Progenitor cell of endocrine pancreas (in vitro differentiated cells): ENCODE measurements at regions not wholly inside any gene's neighbourhood (a gene's known extent, or its start where the extent isn't known, plus 50 kb on each side); places are given as distances from the start of the nearest gene placed in this dataset.
A peak's percentile ranks its signal among the peaks of the same experiment; 100 is the strongest.

Source experiments
- DNase-seq: peaks from one replicate; pipeline ENCODE4 v3.0.0; 2021; ENCODE audit warnings: low spot score; ENCODE audit not compliant: unreplicated experiment
- H3K27ac Mint-ChIP-seq: 2 replicates; pipeline ENCODE4 v1.8.0; 2021; ENCODE audit warnings: mild to moderate bottlenecking, moderate library complexity, mixed read lengths
- H3K27me3 Mint-ChIP-seq: 2 replicates; pipeline ENCODE4 v1.8.0; 2021; ENCODE audit warnings: mixed read lengths
- H3K36me3 Mint-ChIP-seq: 2 replicates; pipeline ENCODE4 v1.8.0; 2022; ENCODE audit warnings: mixed read lengths; ENCODE audit not compliant: insufficient read depth
- H3K4me1 Mint-ChIP-seq: 2 replicates; pipeline ENCODE4 v1.8.0; 2021; ENCODE audit warnings: low read depth, mixed read lengths
- H3K4me3 Mint-ChIP-seq: 2 replicates; pipeline ENCODE4 v1.8.0; 2021; ENCODE audit warnings: low read depth, mild to moderate bottlenecking, moderate library complexity, mixed read lengths
- H3K9me3 Mint-ChIP-seq: 2 replicates; pipeline ENCODE4 v1.8.0; 2021; ENCODE audit warnings: low read depth, mixed read lengths
- CTCF ChIP-seq: fragments of 200-600 bp; sonication (generic); IDR thresholded peaks from one replicate; pipeline ENCODE4 v1.5.0; 2021; ENCODE audit warnings: antibody characterized with exemption, mild to moderate bottlenecking; ENCODE audit not compliant: unreplicated experiment

- H3K27ac Mint-ChIP-seq = no peak overlapping the region
- H3K4me1 Mint-ChIP-seq = peaks cover 5% of the 10 kb centered on the region
- no peak for DNase-seq
- H3K36me3 Mint-ChIP-seq = peaks cover 3% of the 10 kb centered on the region
- no peaks in the 10 kb centered on the region for H3K27me3 Mint-ChIP-seq
- peaks cover 9% of the 10 kb centered on the region for H3K9me3 Mint-ChIP-seq
- TF ChIP-seq CTCF = no peak
- no peak overlapping the region for H3K4me3 Mint-ChIP-seq
These were observed 643.7 kb downstream of the UTRN start for GRCh38 chr6:144928847-144929246.

- no peak for TF ChIP-seq CTCF
- Mint-ChIP-seq H3K4me1 (peaks cover 5% of the 10 kb centered on the region), H3K36me3 (peaks cover 2% of the 10 kb centered on the region), H3K9me3 (peaks cover 7% of the 10 kb centered on the region), H3K4me3 (no peak overlapping the region), H3K27ac (no peak overlapping the region), H3K27me3 (no peaks in the 10 kb centered on the region)
- no peak for DNase-seq
These were observed 644.1 kb downstream of the UTRN start for GRCh38 chr6:144929262-144929661.

- DNase-seq = no peak
- H3K9me3 Mint-ChIP-seq = peaks cover 3% of the 10 kb centered on the region
- peak; percentile 63 for TF ChIP-seq CTCF
- H3K4me3 Mint-ChIP-seq = no peak overlapping the region
- H3K4me1 Mint-ChIP-seq = peaks cover 5% of the 10 kb centered on the region
- H3K27ac Mint-ChIP-seq = no peak overlapping the region
- no peaks in the 10 kb centered on the region for H3K27me3 Mint-ChIP-seq
- H3K36me3 Mint-ChIP-seq = peaks cover 2% of the 10 kb centered on the region
These were observed 646.3 kb downstream of the UTRN start for GRCh38 chr6:144931172-144932035.

GRCh38 chr6:144932621-144933020 lies 647.5 kb downstream of the UTRN start:
- Mint-ChIP-seq H3K27me3 (no peaks in the 10 kb centered on the region), H3K4me1 (peaks cover 5% of the 10 kb centered on the region), H3K36me3 (peaks cover 2% of the 10 kb centered on the region), H3K9me3 (peaks cover 3% of the 10 kb centered on the region), H3K4me3 (no peak overlapping the region), H3K27ac (no peak overlapping the region)
- no peak for TF ChIP-seq CTCF
- DNase-seq = no peak

GRCh38 chr6:144935181-144935580 lies 650.0 kb downstream of the UTRN start:
- DNase-seq = no peak
- H3K36me3 Mint-ChIP-seq = peaks cover 2% of the 10 kb centered on the region
- no peak overlapping the region for H3K4me3 Mint-ChIP-seq
- no peak for TF ChIP-seq CTCF
- no peak overlapping the region for H3K27ac Mint-ChIP-seq
- peaks cover 3% of the 10 kb centered on the region for H3K9me3 Mint-ChIP-seq
- H3K27me3 Mint-ChIP-seq = no peaks in the 10 kb centered on the region
- peaks cover 3% of the 10 kb centered on the region for H3K4me1 Mint-ChIP-seq
